NCI-H187 treated with DMSO at 0.1 percent for 48 hours (cell line): ENCODE measurements at regions not wholly inside any gene's neighbourhood (a gene's known extent, or its start where the extent isn't known, plus 50 kb on each side); places are given as distances from the start of the nearest gene placed in this dataset.

Experiments used
- DNase-seq: peaks from one replicate; lab custom pipeline; 2025; lab: John Stamatoyannopoulos, UW

GRCh38 chr7:25926009-25926408 is 226.0 kb upstream of the NFE2L3 start:
- no peak for DNase-seq

GRCh38 chr7:25926451-25926850 is 225.5 kb upstream of the NFE2L3 start:
- no peak for DNase-seq

DNA sequence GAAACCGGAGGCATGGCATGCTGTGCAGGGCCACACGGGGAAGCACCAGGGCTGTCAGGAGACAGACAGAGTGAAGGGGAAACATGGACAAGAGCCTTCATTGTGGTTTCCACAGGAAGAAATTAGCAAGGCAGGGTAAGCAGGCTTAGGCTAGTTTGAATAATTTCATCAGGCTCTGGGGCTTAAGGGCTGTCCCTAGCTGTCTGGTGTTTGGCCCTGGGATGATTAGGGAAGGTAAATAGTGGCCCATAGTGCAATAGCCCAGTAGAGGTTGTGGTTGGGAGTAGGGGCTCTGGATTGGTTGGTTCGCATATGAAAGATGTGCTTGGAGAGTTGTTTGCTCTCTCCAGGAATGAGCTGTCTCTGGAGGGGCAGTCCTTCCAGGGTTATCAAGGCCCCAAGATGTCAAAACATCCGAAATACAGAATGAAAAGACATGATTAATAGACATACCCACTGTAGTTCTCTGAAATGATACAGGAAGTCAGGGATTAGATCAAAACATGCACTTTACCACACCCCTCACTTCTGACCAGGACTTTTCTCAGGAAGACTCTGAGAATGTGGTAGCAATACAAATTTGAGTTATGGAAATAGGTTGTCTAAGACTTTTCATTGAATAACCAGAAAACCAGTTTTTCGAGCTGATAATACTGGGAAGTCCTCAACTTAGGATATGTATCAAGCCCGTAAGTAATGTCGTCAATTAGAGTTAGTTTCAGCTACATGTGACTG is 224.9 kb upstream of the NFE2L3 start:
- DNase-seq: no peak

GRCh38 chr7:25927626-25927978 is 224.4 kb upstream of the NFE2L3 start:
- no peak for DNase-seq

DNA sequence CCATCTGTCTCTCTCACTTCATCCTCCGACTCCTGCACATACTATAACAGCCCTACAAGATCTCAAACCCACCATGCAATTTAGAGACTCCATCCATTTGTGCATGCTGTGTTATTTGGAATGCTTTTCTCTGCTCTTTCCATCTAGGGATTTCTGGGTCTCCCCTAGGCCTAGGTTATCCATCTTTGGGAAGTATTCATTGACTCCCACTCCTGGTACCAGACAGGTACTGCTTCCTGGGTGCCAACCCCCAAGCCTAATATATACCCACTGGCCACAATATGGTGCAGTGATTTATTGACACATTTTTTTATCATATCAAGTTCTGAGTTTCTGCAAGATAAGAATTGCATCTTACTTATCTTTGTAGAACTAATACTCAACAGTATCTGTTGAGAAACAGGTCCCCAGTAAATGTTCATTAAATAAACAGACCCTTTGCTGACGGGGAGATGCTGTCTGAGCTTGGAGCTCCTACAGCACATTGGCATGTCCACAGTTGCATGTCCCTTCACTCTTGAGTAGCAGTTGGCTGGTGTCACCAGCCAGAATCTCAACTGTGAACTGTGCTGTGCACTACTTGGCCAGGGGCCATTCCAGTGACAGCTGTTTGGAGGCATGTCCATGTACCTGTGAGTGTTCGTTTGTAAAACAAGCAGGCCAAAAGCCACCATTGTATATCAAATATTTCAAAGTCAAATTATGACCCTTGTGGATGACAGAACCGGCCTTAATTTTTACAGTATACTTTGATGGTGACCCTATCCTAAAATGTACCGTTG is 223.3 kb upstream of the NFE2L3 start:
- DNase-seq: no peak

GRCh38 chr7:25929448-25929847 is 222.6 kb upstream of the NFE2L3 start:
- DNase-seq: no peak

DNA sequence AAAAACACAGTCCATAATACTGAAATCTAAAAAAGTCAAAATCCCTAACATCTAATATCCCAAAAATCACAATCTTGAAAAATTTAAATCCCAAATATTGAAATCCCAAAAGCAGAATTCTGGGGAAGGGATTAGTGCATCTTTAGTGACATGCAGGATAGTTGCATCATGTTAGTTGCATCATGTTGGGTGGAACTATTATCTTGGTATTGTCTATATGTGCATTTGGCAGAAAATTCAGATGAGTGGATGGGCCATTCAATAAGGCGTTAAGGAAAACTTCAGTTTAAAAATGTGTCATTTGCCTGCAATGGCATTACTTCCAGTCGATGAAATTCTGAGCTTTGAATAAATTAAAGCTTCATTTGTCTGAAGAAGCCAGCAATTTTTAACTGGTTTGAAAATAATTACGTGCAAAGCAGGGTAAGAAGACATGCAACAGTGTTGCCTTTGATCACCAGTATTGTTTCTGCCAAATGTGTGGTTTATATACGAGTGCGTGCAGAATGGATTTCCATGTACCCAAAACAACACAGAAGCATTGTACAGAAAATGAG is 221.4 kb upstream of the NFE2L3 start:
- DNase-seq: no peak

GRCh38 chr7:25931156-25931555 is 220.8 kb upstream of the NFE2L3 start:
- no peak for DNase-seq

- no peak for DNase-seq
Measured at GRCh38 chr7:25933921-25934320, 218.1 kb upstream of the NFE2L3 start.

- no peak for DNase-seq
Measured at GRCh38 chr7:25940086-25940906, 211.7 kb upstream of the NFE2L3 start.

- DNase-seq: no peak
Measured at GRCh38 chr7:25944777-25945515, 207.1 kb upstream of the NFE2L3 start.

DNA sequence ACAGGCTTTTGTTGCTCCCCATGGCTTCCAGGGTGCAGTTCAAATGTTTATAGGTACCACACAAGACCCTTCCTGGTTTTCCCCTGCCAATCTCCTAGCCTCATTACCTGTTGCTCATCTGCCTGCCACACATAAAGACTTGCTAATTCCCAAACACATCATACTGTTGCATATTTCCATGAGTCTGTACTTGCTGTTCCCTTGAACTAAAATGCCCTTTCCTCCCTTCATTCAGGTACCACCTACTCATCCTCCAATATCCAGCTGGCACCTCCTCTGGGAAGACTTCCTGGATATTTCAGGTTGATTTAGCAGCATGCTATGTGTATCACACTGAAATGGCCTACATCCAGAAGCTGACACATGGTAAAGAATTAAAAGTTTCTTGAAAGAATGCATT is 206.4 kb upstream of the NFE2L3 start:
- no peak for DNase-seq

- no peak for DNase-seq
Measured at GRCh38 chr7:25946181-25946580, 205.8 kb upstream of the NFE2L3 start.

DNA sequence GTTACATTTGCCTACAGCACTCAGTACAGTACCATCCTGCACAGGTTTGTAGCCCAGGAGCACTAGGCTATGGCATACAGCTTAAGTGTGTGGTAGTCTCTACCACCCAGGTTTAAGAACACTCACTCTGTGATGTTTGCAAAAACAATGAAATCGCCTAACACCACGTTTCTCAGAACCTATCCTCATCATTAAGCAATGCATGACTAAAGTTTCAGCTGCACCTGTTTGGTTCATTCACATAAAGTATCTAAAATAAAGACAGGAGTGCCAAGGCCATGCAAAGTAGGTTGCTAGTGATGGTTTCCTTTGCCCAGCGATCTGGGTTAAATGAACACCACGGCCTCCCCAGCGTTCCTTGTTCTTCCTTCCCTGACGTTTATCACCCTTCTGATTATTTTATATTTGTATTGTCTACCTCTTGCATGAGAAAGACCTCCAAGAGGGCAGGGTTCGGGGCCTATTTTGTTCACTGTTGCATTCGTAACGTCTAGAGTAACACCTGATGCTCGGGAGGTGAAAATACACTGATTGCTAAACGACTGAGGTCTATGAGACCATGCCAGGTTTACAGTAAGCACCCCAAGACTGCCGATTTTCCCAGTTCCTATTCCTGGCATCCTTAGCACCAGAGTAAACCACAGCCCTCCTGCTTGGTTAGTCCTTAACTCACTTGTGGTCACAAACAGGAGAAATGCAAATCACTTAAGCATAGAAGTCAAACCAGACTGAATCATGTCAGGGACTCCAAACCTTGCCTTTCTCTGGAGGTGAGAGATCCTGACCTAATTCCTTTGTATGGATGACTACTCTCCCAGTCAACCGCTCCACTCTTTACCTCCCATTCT is 204.1 kb upstream of the NFE2L3 start:
- DNase-seq: no peak

GRCh38 chr7:25949736-25950487 is 202.1 kb upstream of the NFE2L3 start:
- DNase-seq: no peak

DNA sequence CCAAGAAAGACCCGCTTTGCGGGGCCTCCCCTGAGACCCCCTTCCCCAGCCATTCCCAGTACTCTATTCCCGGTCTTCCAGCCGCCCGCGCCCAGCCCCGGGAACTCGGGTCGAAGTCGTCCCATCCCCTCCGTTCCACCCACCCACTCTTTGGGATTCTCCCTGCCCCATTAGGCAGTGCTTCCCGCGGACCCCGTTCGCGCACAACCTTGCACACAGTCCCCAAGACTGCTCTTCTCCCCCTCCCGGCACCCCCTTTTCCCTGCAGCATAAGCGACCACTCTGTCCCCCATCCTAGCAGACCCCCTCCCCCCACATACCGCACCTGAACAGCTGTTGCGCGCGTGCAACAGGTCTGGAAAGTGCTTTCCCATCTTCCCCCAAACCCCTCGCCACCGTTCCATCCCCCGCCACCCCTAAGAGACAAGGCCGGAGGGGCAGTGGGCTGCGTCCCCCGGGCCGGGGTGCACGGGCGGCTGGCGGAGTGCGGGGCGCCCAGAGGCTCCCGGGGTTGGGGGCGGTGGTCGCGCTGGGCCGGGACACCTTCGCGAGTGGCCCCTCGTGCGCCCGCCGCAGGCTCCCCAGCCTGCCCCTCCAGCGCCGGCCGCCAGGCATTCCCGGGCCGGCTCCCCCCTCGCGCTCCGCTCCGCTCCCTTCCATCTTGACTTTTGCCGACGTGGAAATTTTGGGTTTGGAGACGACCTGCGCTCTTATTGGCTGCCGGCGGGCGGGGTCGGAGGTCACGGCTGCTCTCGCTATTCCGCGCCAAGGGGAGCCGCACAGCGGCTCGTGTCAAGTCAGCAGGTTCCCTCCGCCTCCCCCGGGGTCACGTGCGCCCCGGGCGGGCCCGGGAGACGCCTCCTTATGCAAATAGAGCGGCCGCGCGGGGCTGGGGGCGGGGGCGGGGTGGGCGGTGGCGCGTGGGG is 201.2 kb upstream of the NFE2L3 start:
- peak; percentile 76 for DNase-seq

DNA sequence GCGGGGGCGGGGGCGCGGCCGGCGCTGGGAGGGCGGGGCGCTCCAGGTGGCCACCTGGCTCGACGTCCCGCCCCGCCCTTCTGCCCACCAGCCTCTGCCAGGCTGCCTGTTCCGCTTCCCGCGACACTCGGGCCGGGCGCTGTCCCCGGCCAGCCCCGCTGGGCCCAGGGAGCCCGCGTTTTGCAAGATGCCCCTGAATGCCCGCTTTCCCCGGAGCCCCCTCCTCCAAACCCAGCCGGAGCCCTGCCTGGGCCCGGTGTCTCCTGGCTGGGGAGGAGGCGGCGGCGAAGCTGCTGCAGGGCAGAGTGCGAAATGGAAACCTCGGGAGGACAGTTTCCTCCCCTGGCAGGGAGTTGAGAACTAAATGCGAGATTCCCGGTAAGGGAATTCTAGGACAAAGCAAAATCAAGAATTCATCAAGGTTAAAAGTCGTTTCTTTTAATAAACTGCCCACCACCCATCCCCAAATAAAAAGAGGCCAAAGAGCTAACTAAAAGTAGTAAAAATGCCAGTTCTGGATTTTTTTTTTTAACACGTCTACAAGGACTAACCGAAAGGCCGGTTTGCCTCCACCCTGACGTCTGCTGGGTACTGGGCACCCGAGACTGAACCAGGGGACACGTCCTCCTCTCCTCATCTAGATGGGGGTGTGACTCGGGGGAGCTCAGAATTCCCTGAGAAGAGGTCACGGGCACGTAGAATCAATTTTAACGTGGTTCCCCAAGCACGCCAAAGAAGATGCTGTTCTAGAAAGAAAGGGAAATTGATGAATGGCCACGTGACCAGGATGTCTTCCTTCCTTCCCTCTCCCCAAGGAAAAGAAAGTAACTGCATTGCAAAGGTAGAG is 200.4 kb upstream of the NFE2L3 start:
- peak; percentile 76 for DNase-seq
